NCI-H1105 (cell line): ENCODE measurements at regions not wholly inside any gene's neighbourhood (a gene's known extent, or its start where the extent isn't known, plus 50 kb on each side); places are given as distances from the start of the nearest gene placed in this dataset.

Experiments used
- DNase-seq: peaks from one replicate; lab custom pipeline; 2025; lab: John Stamatoyannopoulos, UW

DNA sequence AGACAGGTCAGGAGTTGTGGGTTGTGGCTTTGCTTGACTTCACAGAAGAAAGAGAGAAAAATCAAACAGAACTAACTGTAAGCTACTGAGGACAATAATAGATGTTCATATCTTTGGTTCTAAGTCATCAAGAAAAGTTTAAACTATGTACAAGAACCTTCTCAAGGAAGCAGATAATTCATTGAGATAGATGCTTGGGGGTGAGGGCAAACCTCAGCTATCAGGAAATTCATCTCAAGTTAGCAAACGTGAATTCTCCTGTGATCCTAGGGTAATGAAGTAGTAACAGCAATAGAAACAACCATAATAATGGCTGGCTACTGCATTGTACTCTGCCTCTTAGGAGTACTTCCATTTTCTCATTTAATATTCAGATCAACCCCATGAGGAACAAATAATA is 506.2 kb downstream of the PLPP3 start:
- no peak for DNase-seq

- no peak for DNase-seq
These were observed 507.1 kb downstream of the PLPP3 start for GRCh38 chr1:56072310-56072709.

DNA sequence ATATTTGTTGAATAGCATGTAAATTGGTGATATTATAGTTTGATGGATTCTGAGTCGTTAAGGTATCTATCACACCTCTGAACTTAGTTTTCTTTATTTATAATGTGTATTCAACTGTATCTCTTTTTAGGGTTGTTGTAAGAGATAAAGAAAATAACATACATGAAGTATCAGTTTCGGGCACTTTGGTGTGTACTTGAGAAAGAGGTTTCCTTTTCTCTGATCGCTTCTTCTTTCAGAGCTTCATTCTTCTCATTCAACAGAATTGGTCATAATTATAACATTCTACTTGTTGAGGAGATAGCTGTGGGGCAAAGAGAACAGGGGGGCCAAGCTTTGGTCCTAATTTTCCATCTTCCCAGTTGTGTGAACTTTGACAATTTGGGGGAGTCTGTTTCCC is 508.0 kb downstream of the PLPP3 start:
- DNase-seq: no peak

DNA sequence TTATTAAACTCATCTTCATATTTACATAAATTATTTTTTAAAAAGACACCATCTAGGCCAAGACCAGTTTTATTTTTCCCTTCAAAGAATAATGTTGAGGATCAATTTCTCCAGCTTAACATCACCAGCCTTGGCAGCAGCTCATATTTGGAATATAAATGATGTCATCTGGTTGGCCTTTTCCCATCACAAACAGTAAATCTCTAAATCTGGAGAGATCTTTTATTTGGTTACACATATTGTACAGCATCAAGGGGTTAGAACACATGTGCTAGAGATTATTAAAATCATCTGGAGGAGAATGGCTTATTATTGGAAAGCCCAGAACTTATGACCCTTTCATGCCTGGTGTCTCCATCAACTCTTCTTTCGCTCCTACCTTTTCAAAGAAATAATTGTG is 508.8 kb downstream of the PLPP3 start:
- no peak for DNase-seq

DNA sequence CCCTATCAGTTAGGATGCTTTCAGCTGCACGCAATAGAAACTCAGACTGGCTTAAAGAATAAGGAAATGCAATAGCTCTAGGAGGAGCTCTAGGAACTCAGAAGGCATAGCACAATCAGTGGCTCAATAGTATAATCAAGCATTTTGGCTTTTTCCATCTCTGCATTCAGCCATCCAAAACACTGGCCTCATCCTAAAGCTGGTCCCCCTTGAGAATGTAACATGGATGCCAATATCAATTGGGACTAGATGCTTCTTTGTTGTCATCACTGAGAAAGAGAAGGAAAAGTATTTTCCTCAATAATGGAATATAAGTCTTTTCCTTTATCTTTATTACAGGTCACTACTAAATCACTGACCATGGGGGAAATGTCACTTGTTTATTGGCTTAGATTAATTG is 509.5 kb downstream of the PLPP3 start:
- no peak for DNase-seq

- DNase-seq: no peak
These were observed 510.5 kb downstream of the PLPP3 start for GRCh38 chr1:56068908-56069307.

GRCh38 chr1:56068210-56068609 is 511.2 kb downstream of the PLPP3 start:
- DNase-seq: no peak

GRCh38 chr1:56065729-56066128 is 513.6 kb downstream of the PLPP3 start:
- no peak for DNase-seq

GRCh38 chr1:56064705-56065104 is 514.7 kb downstream of the PLPP3 start:
- no peak for DNase-seq

DNA sequence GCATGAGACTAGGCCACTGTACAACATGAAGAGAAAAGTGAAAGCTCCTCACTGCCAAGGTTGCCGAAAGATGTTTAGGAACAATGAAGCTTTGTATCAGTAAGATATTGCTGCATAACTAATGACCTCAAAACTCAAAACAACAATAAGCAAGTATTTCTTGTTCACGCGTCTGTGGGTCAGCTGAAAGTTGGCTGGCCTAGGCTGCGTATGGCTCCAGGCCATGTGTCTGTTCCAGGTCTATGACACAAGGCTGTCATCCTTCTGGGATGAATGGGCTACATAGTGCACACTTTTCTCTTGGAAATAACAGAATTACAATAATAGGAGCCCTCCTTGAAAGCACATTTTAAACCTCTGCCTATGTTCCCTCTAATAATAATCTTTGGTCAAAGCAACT is 515.9 kb downstream of the PLPP3 start:
- DNase-seq: no peak

DNA sequence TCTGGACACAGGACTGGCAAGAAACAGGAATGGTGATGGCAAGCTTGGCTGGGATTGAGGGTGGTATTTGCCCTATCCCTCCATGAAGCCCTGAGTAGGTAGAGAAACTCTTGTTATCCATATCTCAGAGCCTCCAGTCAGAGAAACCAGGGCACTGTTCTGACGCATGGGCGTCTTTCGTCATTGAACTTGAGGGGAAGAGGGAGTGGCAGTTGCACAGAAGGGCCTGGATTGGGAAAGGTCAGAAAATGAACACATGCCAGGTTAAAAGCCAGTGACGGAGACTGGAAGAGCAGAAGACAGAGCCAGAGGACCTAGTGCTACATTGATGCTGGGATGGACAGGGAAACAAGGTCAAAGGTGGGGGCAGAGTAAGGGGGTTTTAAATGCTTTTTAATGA is 516.7 kb downstream of the PLPP3 start:
- DNase-seq: no peak

- DNase-seq: no peak
These were observed 517.5 kb downstream of the PLPP3 start for GRCh38 chr1:56061824-56062223.

DNA sequence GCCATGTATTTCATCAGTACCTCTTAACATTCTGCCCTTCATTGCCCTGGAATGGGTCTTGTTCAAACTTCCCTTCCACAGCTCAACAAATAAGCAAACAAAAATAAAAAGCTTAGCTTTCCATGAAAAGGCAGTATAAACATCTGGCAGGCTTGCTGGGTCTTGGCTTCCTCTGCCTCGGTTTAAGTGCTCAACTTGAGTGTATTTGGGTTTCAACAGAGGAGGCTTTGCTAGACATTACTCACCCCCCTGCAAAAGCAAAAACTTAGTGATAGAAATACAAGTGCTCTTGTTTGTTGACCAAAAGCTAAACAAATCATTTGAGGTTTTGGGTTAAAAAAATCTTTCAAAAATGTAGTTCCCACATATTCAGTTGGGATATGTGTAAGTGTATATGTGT is 518.5 kb downstream of the PLPP3 start:
- no peak for DNase-seq

- no peak for DNase-seq
These were observed 521.6 kb downstream of the PLPP3 start for GRCh38 chr1:56057466-56058405.

- DNase-seq: no peak
These were observed 522.7 kb downstream of the PLPP3 start for GRCh38 chr1:56056438-56057287.

DNA sequence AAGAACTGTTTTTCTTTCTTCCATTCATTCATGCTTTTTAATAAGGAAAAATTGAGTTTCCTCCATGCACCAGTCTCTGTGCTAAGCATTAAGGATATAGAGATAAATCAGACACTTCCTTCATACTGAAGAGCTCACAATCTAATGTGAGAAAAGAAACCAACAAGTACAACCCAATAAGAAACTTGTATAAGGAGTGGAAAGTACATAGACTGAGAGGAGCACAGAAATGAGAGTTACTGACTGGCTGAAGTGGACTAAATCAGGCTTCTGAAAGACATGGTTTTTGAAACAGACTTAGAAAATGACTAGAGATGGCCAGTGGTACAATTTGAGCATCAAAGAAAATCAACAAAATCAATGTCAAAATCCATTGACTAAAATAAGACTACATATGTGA is 524.4 kb downstream of the PLPP3 start:
- DNase-seq: no peak

GRCh38 chr1:56052041-56052440 is 527.3 kb downstream of the PLPP3 start:
- DNase-seq: no peak

DNA sequence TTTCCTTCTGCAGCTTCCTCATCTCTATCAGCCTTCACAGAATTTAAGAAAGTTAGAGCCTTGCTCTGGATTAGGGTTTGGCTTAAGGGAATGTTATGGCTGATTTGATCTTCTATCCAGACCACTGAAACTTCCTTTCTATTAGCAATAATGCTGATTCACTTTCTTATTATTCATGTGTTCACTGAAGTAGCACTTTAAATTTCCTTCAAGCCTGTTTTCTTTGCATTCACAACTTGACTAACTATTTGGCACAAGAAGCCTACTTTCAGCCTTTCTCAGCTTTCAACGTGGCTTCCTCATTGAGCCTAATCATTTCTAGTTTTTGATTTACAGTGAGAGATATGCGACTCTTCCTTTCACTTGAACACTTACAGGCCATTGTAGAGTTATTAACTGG is 528.5 kb downstream of the PLPP3 start:
- no peak for DNase-seq

GRCh38 chr1:56045477-56045876 is 533.9 kb downstream of the PLPP3 start:
- DNase-seq: no peak

- DNase-seq: no peak
These were observed 534.3 kb downstream of the PLPP3 start for GRCh38 chr1:56045062-56045461.

GRCh38 chr1:56036479-56036878 is 542.9 kb downstream of the PLPP3 start:
- DNase-seq: no peak

GRCh38 chr1:56034847-56035481 is 544.4 kb downstream of the PLPP3 start:
- DNase-seq: no peak

DNA sequence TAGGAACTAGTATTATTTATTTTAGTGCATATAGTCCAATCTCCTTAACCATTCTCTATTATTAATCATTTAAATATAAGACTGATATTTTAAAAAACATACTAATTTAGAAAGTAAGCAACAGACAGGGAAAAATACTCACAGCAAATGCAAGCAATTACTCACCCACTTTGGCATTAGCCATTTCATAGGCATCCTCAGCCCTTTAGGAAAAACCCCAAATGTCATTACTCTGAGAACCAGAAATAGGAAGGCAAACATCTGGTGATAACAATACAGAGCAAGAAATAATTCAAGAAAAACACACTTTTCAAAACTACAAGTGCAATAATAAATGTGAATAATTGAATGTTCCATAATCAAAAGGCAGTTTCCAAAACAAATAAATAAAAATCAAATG is 545.1 kb downstream of the PLPP3 start:
- no peak for DNase-seq
